CD14-positive monocyte (primary cell): ENCODE measurements at regions not wholly inside any gene's neighbourhood (a gene's known extent, or its start where the extent isn't known, plus 50 kb on each side); places are given as distances from the start of the nearest gene placed in this dataset.

Experiments used
- DNase-seq, 3 donors: peaks; one replicate each; pipeline ENCODE4 v3.0.0-alpha.2; 2011 to 2022
- H2AFZ ChIP-seq: 2 replicates; pipeline ENCODE4 v1.6.0; 2012; ENCODE audit warnings: mild to moderate bottlenecking, low read depth, low read length, inconsistent platforms; ENCODE audit not compliant: insufficient read depth, poor library complexity, severe bottlenecking
- H3K27ac ChIP-seq, 2 donors: 1 replicate in 1 of 2; 2 replicates in 1 of 2; pipeline ENCODE4 v1.5.1; 2012 to 2013; ENCODE audit warnings: low read length in 2 of 2, control low read depth in 1 of 2, inconsistent platforms in 1 of 2, low read depth in 1 of 2, mild to moderate bottlenecking in 1 of 2
- H3K27me3 ChIP-seq, 2 donors: one replicate each; pipeline versions ENCODE4 v1.6.0 to v1.6.1; 2011 to 2013; ENCODE audit warnings: low read length in 2 of 2; ENCODE audit not compliant: control insufficient read depth in 2 of 2, insufficient read depth in 2 of 2
- H3K36me3 ChIP-seq, 2 donors: replicated peaks in 1 of 2; 1 replicate in 1 of 2; 2 replicates in 1 of 2; pipeline versions ENCODE4 v1.5.1 to v1.6.1; 2012 to 2013; ENCODE audit warnings: low read length in 2 of 2, control low read depth in 1 of 2, inconsistent platforms in 1 of 2, mild to moderate bottlenecking in 1 of 2; ENCODE audit not compliant: insufficient read depth in 2 of 2, control insufficient read depth in 1 of 2
- H3K4me1 ChIP-seq, 2 donors: 1 replicate in 1 of 2; 2 replicates in 1 of 2; pipeline versions ENCODE4 v1.5.1 to v1.6.1; 2012 to 2013; ENCODE audit warnings: low read length in 2 of 2, control low read depth in 1 of 2, inconsistent platforms in 1 of 2, mild to moderate bottlenecking in 1 of 2, moderate library complexity in 1 of 2; ENCODE audit not compliant: insufficient read depth in 2 of 2, control insufficient read depth in 1 of 2
- H3K4me2 ChIP-seq: replicated peaks from 2 replicates; pipeline ENCODE3; 2012; ENCODE audit warnings: low read length, moderate library complexity, mild to moderate bottlenecking; ENCODE audit not compliant: poor library complexity, severe bottlenecking; ENCODE audit errors: extremely low read depth
- H3K4me3 ChIP-seq, 3 experiments: fragments of 200-600 bp in 1 of 3; sonication (generic) in 1 of 3; replicated peaks in 1 of 3; 1 replicate in 2 of 3; 2 replicates in 1 of 3; pipeline ENCODE4 v1.5.1; 2011 to 2013; ENCODE audit warnings: low read length in 3 of 3, mild to moderate bottlenecking in 3 of 3, control low read depth in 2 of 3, low read depth in 2 of 3, inconsistent platforms in 1 of 3, moderate library complexity in 1 of 3
- H3K79me2 ChIP-seq: 2 replicates; pipeline ENCODE4 v1.6.0; 2012; ENCODE audit warnings: mild to moderate bottlenecking, control low read depth, inconsistent platforms, low read length, moderate library complexity; ENCODE audit not compliant: insufficient read depth
- H3K9ac ChIP-seq: 2 replicates; pipeline ENCODE4 v1.6.0; 2017; ENCODE audit warnings: low read length, mild to moderate bottlenecking; ENCODE audit not compliant: insufficient read depth, poor library complexity, severe bottlenecking
- H3K9me3 ChIP-seq, 2 donors: replicated peaks in 1 of 2; 1 replicate in 1 of 2; 2 replicates in 1 of 2; pipeline versions ENCODE4 v1.5.1 to v1.6.1; 2012 to 2013; ENCODE audit warnings: low read length in 2 of 2, control low read depth in 1 of 2; ENCODE audit not compliant: control insufficient read depth in 1 of 2, insufficient read depth in 1 of 2
- H4K20me1 ChIP-seq: 2 replicates; pipeline ENCODE4 v1.6.0; 2012; ENCODE audit warnings: mild to moderate bottlenecking, low read length, control low read depth, moderate library complexity; ENCODE audit not compliant: insufficient read depth
- H3K27ac Mint-ChIP-seq, 7 donors: one replicate each; pipeline ENCODE4 v1.8.0; 2020; ENCODE audit warnings: mild to moderate bottlenecking in 7 of 7, mixed read lengths in 7 of 7, moderate library complexity in 6 of 7, inconsistent platforms in 2 of 7
- H3K27me3 Mint-ChIP-seq, 3 donors: one replicate each; pipeline ENCODE4 v1.8.0; 2021 to 2022; ENCODE audit warnings: low read depth in 3 of 3, mild to moderate bottlenecking in 3 of 3, mixed read lengths in 3 of 3, moderate library complexity in 3 of 3, inconsistent platforms in 1 of 3
- H3K36me3 Mint-ChIP-seq, 2 donors: one replicate each; pipeline ENCODE4 v1.8.0; 2020; ENCODE audit warnings: mixed read lengths in 2 of 2, inconsistent platforms in 1 of 2, mild to moderate bottlenecking in 1 of 2
- H3K4me1 Mint-ChIP-seq: one replicate; pipeline ENCODE4 v1.8.0; 2020; ENCODE audit warnings: mild to moderate bottlenecking, mixed read lengths
- H3K4me3 Mint-ChIP-seq, 2 donors: one replicate each; pipeline ENCODE4 v1.8.0; 2020; ENCODE audit warnings: mild to moderate bottlenecking in 2 of 2, mixed read lengths in 2 of 2, moderate library complexity in 1 of 2
- H3K9me3 Mint-ChIP-seq, 7 donors: one replicate each; pipeline ENCODE4 v1.8.0; 2020 to 2022; ENCODE audit warnings: mixed read lengths in 7 of 7, mild to moderate bottlenecking in 6 of 7, moderate library complexity in 6 of 7, inconsistent platforms in 2 of 7
- WGBS: methylation state at CpG from one replicate; pipeline ENCODE4 v1.1.5; 2013; ENCODE audit warnings: missing lambda C conversion rate; ENCODE audit not compliant: insufficient coverage; 5-methylcytosine and 5-hydroxymethylcytosine counted together
- intact Hi-C, 2 donors: fragments of 100-400 bp; cut with micrococcal nuclease; formaldehyde crosslinking; loops; one replicate each; pipeline versions ENCODE4 v1.15.0 to v1.15.1; 2023
- TF ChIP-seq, protein P1 (sequence below): fragments of 200-600 bp; IDR thresholded peaks from one replicate; pipeline ENCODE4 v1.8.0; 2022; ENCODE audit warnings: antibody characterized with exemption, mild to moderate bottlenecking

DNA sequence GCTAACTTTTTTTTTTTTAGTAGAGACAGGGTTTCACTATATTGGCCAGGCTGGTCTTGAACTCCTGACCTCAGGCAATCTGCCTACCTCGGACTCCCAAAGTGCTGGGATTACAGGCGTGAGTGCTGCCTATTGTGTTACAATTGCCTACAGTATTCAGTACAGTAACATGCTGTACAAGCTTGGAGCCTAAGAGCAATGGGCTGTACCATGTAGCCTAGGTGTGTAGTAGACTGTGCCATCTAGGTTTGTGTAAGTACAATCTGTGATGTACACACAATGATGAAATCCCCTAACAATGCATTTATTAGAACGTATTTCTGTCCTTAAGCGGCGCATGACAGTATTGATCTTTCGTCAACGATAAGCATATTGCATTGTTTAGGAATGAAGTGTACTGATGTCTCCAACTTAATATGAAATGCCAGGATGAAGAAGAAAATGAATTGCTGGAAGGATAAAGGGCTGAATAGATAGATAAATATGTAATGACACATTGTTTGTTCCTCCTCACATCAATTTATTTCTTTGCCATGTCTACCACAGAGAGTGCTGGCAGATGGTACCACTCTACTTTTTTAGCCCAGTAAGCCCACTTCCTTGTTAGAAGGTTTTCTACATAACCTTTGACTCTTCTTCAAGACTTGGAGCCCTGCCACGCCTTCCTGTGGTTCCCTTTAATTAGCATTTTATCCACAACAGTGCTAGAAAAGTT lies 467.5 kb downstream of the VRK1 start:
- 89% methylated on average over 3 of the region's 8 CpGs for WGBS
- Mint-ChIP-seq H3K9me3 (peaks cover 0 to 5% (median 2%) of the 10 kb centered on the region in 7 donors), H3K4me1 (no peaks in the 10 kb centered on the region), H3K27me3 (peaks cover 0 to 1% (median 0%) of the 10 kb centered on the region in 3 donors), H3K27ac (no peak overlapping the region), H3K36me3 (no peaks in the 10 kb centered on the region), H3K4me3 (no peak overlapping the region)
- H4K20me1 ChIP-seq: no peaks in the 10 kb centered on the region
- no peak overlapping the region for H3K4me2 ChIP-seq
- H3K4me1 ChIP-seq: no peaks in the 10 kb centered on the region
- DNase-seq: no peak
- no peaks in the 10 kb centered on the region for H3K27me3 ChIP-seq
- no peaks in the 10 kb centered on the region for H3K36me3 ChIP-seq
- TF ChIP-seq, protein P1, sequence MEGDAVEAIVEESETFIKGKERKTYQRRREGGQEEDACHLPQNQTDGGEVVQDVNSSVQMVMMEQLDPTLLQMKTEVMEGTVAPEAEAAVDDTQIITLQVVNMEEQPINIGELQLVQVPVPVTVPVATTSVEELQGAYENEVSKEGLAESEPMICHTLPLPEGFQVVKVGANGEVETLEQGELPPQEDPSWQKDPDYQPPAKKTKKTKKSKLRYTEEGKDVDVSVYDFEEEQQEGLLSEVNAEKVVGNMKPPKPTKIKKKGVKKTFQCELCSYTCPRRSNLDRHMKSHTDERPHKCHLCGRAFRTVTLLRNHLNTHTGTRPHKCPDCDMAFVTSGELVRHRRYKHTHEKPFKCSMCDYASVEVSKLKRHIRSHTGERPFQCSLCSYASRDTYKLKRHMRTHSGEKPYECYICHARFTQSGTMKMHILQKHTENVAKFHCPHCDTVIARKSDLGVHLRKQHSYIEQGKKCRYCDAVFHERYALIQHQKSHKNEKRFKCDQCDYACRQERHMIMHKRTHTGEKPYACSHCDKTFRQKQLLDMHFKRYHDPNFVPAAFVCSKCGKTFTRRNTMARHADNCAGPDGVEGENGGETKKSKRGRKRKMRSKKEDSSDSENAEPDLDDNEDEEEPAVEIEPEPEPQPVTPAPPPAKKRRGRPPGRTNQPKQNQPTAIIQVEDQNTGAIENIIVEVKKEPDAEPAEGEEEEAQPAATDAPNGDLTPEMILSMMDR: no peak
- intact Hi-C loops: no loop called here
- no peaks in the 10 kb centered on the region for H3K9me3 ChIP-seq
- no peaks in the 10 kb centered on the region for H3K79me2 ChIP-seq
- no peak overlapping the region for H3K4me3 ChIP-seq
- no peak overlapping the region for H2AFZ ChIP-seq
- no peak overlapping the region for H3K9ac ChIP-seq
- H3K27ac ChIP-seq: no peak overlapping the region

GRCh38 chr14:97266653-97267052 lies 469.5 kb downstream of the VRK1 start:
- TF ChIP-seq, protein P1: no peak
- H3K27me3 Mint-ChIP-seq: peaks cover 0 to 2% (median 0%) of the 10 kb centered on the region in 3 donors
- H2AFZ ChIP-seq: no peak overlapping the region

More at GRCh38 chr14:97266653-97267052, 469.5 kb downstream of the VRK1 start:
- no peak overlapping the region for H3K4me3 ChIP-seq
- H3K79me2 ChIP-seq: no peaks in the 10 kb centered on the region
- H3K27ac ChIP-seq: no peak overlapping the region
- Mint-ChIP-seq H3K36me3 (no peaks in the 10 kb centered on the region), H3K4me1 (no peaks in the 10 kb centered on the region), H3K4me3 (no peak overlapping the region), H3K27ac (no peak overlapping the region), H3K9me3 (peaks cover 0 to 5% (median 1%) of the 10 kb centered on the region in 7 donors)
- H4K20me1 ChIP-seq: no peaks in the 10 kb centered on the region
- DNase-seq: no peak
- H3K4me2 ChIP-seq: no peak overlapping the region
- no peaks in the 10 kb centered on the region for H3K4me1 ChIP-seq
- no peaks in the 10 kb centered on the region for H3K9me3 ChIP-seq
- no CpG with 5 or more reads among the region's 2 CpGs for WGBS
- no peaks in the 10 kb centered on the region for H3K27me3 ChIP-seq
- no peak overlapping the region for H3K9ac ChIP-seq
- intact Hi-C loops: no loop called here
- no peaks in the 10 kb centered on the region for H3K36me3 ChIP-seq
